ENCODE measurements at regions not wholly inside any gene's neighbourhood (a gene's known extent, or its start where the extent isn't known, plus 50 kb on each side); places are given as distances from the start of the nearest gene placed in this dataset.

DNA sequence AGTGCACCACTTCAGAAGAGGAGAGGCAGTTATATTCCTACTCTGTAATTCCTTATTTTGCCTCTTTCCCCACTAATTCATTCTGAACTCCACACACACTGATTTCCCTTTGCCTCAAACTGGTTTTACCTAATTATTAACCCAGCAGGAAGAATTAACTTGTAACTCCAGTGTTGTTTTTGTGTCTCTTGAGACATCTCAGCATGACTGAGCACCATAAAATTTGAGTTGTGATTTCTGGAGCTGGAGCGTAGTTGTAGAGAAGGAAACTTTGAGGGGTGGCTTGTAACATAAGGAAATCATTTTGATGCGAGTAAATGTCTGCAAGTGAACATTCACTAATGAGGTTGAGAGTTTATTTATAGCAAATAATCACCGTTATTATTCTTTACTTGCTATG, 265.2 kb downstream of the TMEM38B start:
- H3K4me3 ChIP-seq (ENCODE audit: low read length in 2 of 2), result no peak overlapping the region
- H3K27me3 ChIP-seq (ENCODE audit: control insufficient read depth in 2 of 2, insufficient read depth in 2 of 2, low read length in 2 of 2), result no peaks in the 10 kb centered on the region
- no peaks in the 10 kb centered on the region for H3K36me3 ChIP-seq (ENCODE audit: control insufficient read depth in 2 of 2, insufficient read depth in 2 of 2, low read length in 2 of 2)
- no peak overlapping the region for H3K9ac ChIP-seq (ENCODE audit: low read depth in 1 of 2, low read length in 2 of 2)
- H3K27ac ChIP-seq (ENCODE audit: low read depth in 2 of 2, low read length in 2 of 2), result no peak overlapping the region
- no peaks in the 10 kb centered on the region for H3K9me3 ChIP-seq (ENCODE audit: control insufficient read depth in 2 of 2, low read length in 2 of 2)
- H3K4me1 ChIP-seq (ENCODE audit: control insufficient read depth in 2 of 2, insufficient read depth in 2 of 2, low read length in 2 of 2), result no peaks in the 10 kb centered on the region

DNA sequence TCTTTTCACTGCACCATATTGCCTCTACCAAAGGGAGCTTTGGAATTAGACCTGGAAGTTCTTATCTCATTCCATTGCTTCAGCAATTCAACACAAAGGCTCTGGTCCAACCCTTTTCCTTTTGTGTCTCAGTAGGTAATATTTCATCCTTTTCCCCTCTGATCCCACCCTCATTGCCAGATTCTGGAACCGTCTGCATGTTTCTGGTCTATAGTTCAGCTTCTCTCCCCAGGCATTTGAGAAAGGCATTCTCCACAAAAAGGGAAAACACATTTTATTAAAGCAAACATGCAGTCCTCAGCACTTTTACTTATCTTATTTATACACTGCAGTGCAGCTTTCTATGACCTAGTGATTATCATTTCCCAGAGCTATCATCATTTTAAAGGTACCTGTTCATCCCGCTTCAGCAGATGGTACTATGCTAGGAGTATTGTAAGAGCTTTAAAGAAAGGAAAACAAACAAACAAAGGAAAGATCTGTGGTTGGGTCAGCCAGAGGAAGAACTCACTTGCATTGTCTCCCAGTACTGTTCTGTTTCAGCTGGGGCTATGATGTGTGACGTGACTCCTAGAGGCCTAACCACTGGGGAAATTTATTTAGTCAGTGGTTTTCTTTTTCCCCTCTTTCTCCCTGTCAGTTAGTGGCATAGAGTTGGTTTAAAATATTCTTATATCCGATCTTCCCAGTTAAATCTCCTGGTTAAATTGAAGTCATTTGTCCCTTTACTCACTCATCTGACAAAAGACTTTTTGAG, 269.2 kb downstream of the TMEM38B start:
- Histone ChIP-seq H3K27me3 (ENCODE audit: control insufficient read depth in 2 of 2, insufficient read depth in 2 of 2, low read length in 2 of 2) (no peaks in the 10 kb centered on the region), H3K9ac (ENCODE audit: low read depth in 1 of 2, low read length in 2 of 2) (no peak overlapping the region), H3K27ac (ENCODE audit: low read depth in 2 of 2, low read length in 2 of 2) (no peak overlapping the region), H3K9me3 (ENCODE audit: control insufficient read depth in 2 of 2, low read length in 2 of 2) (no peaks in the 10 kb centered on the region), H3K36me3 (ENCODE audit: control insufficient read depth in 2 of 2, insufficient read depth in 2 of 2, low read length in 2 of 2) (no peaks in the 10 kb centered on the region), H3K4me3 (ENCODE audit: low read length in 2 of 2) (no peak overlapping the region), H3K4me1 (ENCODE audit: control insufficient read depth in 2 of 2, insufficient read depth in 2 of 2, low read length in 2 of 2) (no peaks in the 10 kb centered on the region)

DNA sequence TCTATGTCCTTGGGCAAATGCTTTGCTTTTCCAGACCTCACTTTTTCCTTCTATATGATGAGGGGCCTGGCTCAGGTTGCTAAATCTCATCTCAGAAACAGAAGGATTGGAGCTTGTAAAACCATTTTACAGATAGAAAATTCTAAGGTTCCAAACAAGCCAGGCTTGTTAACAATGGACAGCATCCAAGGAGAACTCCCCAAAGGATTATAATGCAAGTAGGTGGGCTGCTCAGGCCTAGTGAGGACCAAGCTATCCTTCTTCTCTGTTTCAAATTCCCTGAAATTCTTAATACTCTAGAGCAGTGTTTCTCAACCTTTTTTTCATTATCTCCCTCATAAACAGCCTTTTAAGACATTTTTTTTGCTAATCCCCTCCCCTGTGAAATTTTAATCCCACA, 269.8 kb downstream of the TMEM38B start:
- H3K36me3 ChIP-seq (ENCODE audit: control insufficient read depth in 2 of 2, insufficient read depth in 2 of 2, low read length in 2 of 2), result no peaks in the 10 kb centered on the region

DNA sequence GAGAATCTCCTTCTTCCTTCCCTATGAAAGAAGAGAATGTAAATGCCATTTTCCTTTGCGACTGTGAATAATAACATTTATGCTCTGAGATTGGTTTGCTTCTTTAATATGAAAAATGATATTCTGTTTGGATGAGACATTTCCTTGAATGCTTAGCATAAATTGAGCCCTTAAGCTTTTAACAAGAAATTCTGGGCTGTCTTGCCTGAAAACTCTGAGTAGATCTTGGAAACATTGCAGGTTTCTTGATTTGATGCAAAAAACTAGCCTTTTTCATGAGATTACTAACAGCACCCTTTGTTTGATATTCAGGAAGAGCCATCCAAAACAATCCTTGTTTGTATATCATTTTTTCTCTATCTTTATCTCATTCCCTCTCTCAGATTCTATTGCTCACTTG, 272.5 kb downstream of the TMEM38B start:
- Histone ChIP-seq H3K27me3 (ENCODE audit: control insufficient read depth in 2 of 2, insufficient read depth in 2 of 2, low read length in 2 of 2) (no peaks in the 10 kb centered on the region), H3K4me1 (ENCODE audit: control insufficient read depth in 2 of 2, insufficient read depth in 2 of 2, low read length in 2 of 2) (no peaks in the 10 kb centered on the region), H3K36me3 (ENCODE audit: control insufficient read depth in 2 of 2, insufficient read depth in 2 of 2, low read length in 2 of 2) (no peaks in the 10 kb centered on the region), H3K4me3 (ENCODE audit: low read length in 2 of 2) (no peak overlapping the region), H3K9me3 (ENCODE audit: control insufficient read depth in 2 of 2, low read length in 2 of 2) (no peaks in the 10 kb centered on the region), H3K27ac (ENCODE audit: low read depth in 2 of 2, low read length in 2 of 2) (no peak overlapping the region), H3K9ac (ENCODE audit: low read depth in 1 of 2, low read length in 2 of 2) (no peak overlapping the region)

More for the DNA sequence above, 269.8 kb downstream of the TMEM38B start:
- Histone ChIP-seq H3K4me1 (ENCODE audit: control insufficient read depth in 2 of 2, insufficient read depth in 2 of 2, low read length in 2 of 2) (no peaks in the 10 kb centered on the region), H3K4me3 (ENCODE audit: low read length in 2 of 2) (no peak overlapping the region), H3K27ac (ENCODE audit: low read depth in 2 of 2, low read length in 2 of 2) (no peak overlapping the region), H3K9ac (ENCODE audit: low read depth in 1 of 2, low read length in 2 of 2) (no peak overlapping the region), H3K27me3 (ENCODE audit: control insufficient read depth in 2 of 2, insufficient read depth in 2 of 2, low read length in 2 of 2) (no peaks in the 10 kb centered on the region), H3K9me3 (ENCODE audit: control insufficient read depth in 2 of 2, low read length in 2 of 2) (no peaks in the 10 kb centered on the region)

DNA sequence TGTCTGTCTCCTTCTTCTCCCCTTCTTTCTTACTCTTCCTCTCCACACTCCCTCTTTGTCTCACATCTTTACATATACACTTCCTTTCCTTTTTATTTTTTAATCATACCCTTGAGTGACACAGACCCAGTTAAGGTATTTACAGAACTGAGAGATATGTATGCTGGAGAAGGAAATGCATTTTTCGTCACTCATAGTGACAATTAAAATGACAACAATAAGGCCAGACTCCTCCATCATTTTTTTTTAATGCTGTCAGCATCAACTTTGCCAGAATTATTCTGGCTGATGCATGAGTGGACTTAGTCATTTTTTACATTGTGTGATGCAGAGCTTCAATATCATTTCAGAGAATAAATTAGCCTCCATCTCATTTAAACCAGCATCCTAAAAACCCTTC, 272.9 kb downstream of the TMEM38B start:
- H3K4me3 ChIP-seq (ENCODE audit: low read length in 2 of 2), result no peak overlapping the region
- H3K9ac ChIP-seq (ENCODE audit: low read depth in 1 of 2, low read length in 2 of 2), result no peak overlapping the region
- no peaks in the 10 kb centered on the region for H3K27me3 ChIP-seq (ENCODE audit: control insufficient read depth in 2 of 2, insufficient read depth in 2 of 2, low read length in 2 of 2)
- H3K9me3 ChIP-seq (ENCODE audit: control insufficient read depth in 2 of 2, low read length in 2 of 2), result no peaks in the 10 kb centered on the region
- no peak overlapping the region for H3K27ac ChIP-seq (ENCODE audit: low read depth in 2 of 2, low read length in 2 of 2)
- H3K4me1 ChIP-seq (ENCODE audit: control insufficient read depth in 2 of 2, insufficient read depth in 2 of 2, low read length in 2 of 2), result no peaks in the 10 kb centered on the region
- H3K36me3 ChIP-seq (ENCODE audit: control insufficient read depth in 2 of 2, insufficient read depth in 2 of 2, low read length in 2 of 2), result no peaks in the 10 kb centered on the region

DNA sequence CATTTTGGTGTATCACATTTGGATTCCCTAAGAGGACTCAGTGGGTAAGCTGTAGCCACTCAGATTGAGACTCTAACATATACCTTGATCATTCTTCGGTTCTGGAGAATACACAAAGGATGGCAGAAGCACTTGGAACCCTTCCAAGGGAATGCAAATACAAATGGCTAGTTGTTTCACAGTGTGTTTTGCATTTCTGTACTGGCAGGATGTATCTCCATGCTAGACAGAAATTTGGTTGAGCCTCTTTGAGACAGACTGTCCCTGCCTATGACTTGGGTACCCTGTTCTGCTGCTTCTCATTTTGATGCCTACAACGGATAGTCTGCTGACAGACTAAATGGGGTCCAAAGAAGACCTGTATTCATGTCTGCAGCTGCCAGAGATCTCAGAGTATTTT, 273.5 kb downstream of the TMEM38B start:
- H3K27ac ChIP-seq (ENCODE audit: low read depth in 2 of 2, low read length in 2 of 2), result no peak overlapping the region
- H3K9ac ChIP-seq (ENCODE audit: low read depth in 1 of 2, low read length in 2 of 2), result no peak overlapping the region
- no peaks in the 10 kb centered on the region for H3K27me3 ChIP-seq (ENCODE audit: control insufficient read depth in 2 of 2, insufficient read depth in 2 of 2, low read length in 2 of 2)
- H3K9me3 ChIP-seq (ENCODE audit: control insufficient read depth in 2 of 2, low read length in 2 of 2), result no peaks in the 10 kb centered on the region
- H3K4me1 ChIP-seq (ENCODE audit: control insufficient read depth in 2 of 2, insufficient read depth in 2 of 2, low read length in 2 of 2), result no peaks in the 10 kb centered on the region
- no peaks in the 10 kb centered on the region for H3K36me3 ChIP-seq (ENCODE audit: control insufficient read depth in 2 of 2, insufficient read depth in 2 of 2, low read length in 2 of 2)
- no peak overlapping the region for H3K4me3 ChIP-seq (ENCODE audit: low read length in 2 of 2)

DNA sequence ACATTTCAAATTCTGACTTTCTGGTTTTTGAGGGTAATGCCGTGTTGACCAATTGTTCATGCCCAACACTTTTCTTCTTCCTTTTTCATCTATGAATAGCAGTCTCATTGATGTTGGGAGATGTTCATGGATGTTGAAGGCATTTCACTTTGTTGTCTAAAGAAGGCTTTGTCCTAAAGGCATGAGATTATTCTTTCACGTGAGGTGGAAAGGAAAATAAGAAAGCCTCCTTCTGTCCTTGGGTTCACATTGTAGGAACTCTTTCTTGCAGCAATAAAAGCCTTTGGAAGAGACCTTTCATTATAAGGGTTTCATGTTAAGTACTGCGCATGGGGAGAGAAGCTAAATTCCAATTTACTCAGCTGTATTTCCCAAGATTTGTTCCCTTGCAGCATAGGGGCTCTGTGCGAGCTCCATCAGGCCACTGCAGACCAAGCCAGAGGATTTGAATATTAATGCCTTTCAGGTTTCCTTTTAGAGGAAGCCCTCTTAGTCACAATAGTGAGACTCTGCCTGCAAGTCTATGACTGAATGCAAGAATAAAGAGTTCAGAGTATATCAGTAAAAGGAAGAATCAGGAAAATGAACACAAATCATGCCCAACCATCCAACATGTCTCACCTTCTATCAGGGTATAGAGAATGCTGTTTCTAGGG, 274.6 kb downstream of the TMEM38B start:
- no peaks in the 10 kb centered on the region for H3K9me3 ChIP-seq (ENCODE audit: control insufficient read depth in 2 of 2, low read length in 2 of 2)
- no peaks in the 10 kb centered on the region for H3K4me1 ChIP-seq (ENCODE audit: control insufficient read depth in 2 of 2, insufficient read depth in 2 of 2, low read length in 2 of 2)
- H3K27ac ChIP-seq (ENCODE audit: low read depth in 2 of 2, low read length in 2 of 2), result no peak overlapping the region
- H3K9ac ChIP-seq (ENCODE audit: low read depth in 1 of 2, low read length in 2 of 2), result no peak overlapping the region
- no peaks in the 10 kb centered on the region for H3K36me3 ChIP-seq (ENCODE audit: control insufficient read depth in 2 of 2, insufficient read depth in 2 of 2, low read length in 2 of 2)
- H3K4me3 ChIP-seq (ENCODE audit: low read length in 2 of 2), result no peak overlapping the region
- no peaks in the 10 kb centered on the region for H3K27me3 ChIP-seq (ENCODE audit: control insufficient read depth in 2 of 2, insufficient read depth in 2 of 2, low read length in 2 of 2)

DNA sequence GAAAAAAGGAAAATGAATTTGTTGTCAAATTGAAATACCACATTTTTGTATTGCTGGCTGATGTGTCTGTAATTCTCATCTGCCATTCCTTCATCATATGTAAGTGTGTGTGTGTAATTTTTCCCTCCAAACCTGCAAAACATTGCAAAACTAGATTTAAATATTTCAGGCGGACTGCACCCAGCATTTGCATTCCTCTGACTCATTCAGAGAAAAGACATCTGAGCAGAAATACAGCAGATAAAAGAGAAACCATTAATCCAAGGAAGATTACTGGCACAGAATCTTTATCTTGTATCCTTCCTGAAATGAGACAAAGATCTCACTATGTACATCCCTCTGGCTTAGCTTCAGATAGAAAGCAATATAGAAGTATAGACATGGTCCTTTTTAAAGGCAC, 275.3 kb downstream of the TMEM38B start:
- Histone ChIP-seq H3K36me3 (ENCODE audit: control insufficient read depth in 2 of 2, insufficient read depth in 2 of 2, low read length in 2 of 2) (no peaks in the 10 kb centered on the region), H3K9me3 (ENCODE audit: control insufficient read depth in 2 of 2, low read length in 2 of 2) (no peaks in the 10 kb centered on the region), H3K4me3 (ENCODE audit: low read length in 2 of 2) (no peak overlapping the region), H3K9ac (ENCODE audit: low read depth in 1 of 2, low read length in 2 of 2) (no peak overlapping the region), H3K27me3 (ENCODE audit: control insufficient read depth in 2 of 2, insufficient read depth in 2 of 2, low read length in 2 of 2) (no peaks in the 10 kb centered on the region), H3K4me1 (ENCODE audit: control insufficient read depth in 2 of 2, insufficient read depth in 2 of 2, low read length in 2 of 2) (no peaks in the 10 kb centered on the region), H3K27ac (ENCODE audit: low read depth in 2 of 2, low read length in 2 of 2) (no peak overlapping the region)

DNA sequence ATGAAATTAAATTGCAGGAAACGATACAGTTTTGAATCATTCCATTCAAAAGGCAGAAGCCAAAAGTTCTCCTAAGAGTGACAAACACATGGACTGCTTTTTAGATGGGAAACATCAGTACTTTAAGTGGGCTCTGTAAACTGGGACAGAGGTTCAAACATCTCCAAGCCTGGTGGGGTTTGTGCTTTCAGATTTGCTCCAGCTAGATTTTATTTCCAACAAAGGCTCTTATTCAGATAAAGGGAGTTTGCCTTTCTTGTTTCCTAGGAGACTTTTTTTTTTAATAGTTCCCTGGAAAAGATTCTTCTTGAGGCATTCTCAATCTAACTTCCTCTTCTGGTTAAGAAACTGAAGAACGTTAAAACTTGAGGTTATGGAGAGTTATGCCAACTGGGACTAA, 277.6 kb downstream of the TMEM38B start:
- H3K4me1 ChIP-seq (ENCODE audit: control insufficient read depth in 2 of 2, insufficient read depth in 2 of 2, low read length in 2 of 2), result no peaks in the 10 kb centered on the region
- H3K9me3 ChIP-seq (ENCODE audit: control insufficient read depth in 2 of 2, low read length in 2 of 2), result no peaks in the 10 kb centered on the region
- H3K4me3 ChIP-seq (ENCODE audit: low read length in 2 of 2), result no peak overlapping the region
- no peak overlapping the region for H3K9ac ChIP-seq (ENCODE audit: low read depth in 1 of 2, low read length in 2 of 2)
- H3K36me3 ChIP-seq (ENCODE audit: control insufficient read depth in 2 of 2, insufficient read depth in 2 of 2, low read length in 2 of 2), result no peaks in the 10 kb centered on the region
- no peak overlapping the region for H3K27ac ChIP-seq (ENCODE audit: low read depth in 2 of 2, low read length in 2 of 2)
- no peaks in the 10 kb centered on the region for H3K27me3 ChIP-seq (ENCODE audit: control insufficient read depth in 2 of 2, insufficient read depth in 2 of 2, low read length in 2 of 2)

DNA sequence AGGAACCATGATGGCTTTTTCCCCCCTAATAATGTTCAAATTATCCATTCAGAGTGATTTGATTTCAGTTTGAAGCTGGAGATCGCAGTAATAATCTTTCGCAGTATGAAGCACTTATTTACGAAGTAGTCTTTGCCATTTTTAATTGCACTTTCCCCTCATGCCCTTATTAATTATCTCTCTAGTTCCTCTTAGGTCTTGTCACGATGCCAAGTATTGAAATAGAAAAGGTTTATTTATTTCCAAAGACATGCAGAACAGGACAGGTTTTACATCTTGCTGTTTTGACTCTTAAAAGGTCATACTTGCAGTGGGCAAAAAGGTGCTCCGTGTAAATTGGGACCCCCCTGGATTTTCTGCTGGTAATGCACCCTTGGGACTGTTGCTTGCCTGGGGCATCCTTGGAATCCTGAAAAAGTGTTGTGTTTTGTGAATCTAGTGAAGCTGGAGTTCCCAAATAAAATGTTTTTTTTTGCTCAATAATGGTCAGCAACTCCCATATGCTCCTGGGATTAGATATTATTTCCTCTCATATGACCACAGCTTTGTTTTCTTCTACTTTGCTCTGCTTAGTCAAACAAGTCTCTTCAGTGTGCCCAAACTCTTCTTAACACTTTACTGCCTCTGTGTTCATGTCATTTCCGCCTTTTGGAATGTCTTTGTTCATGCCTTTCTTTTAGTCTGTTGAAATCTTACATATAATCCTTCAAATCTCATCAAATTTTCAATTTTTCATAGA, 278.3 kb downstream of the TMEM38B start:
- Histone ChIP-seq H3K36me3 (ENCODE audit: control insufficient read depth in 2 of 2, insufficient read depth in 2 of 2, low read length in 2 of 2) (no peaks in the 10 kb centered on the region), H3K4me1 (ENCODE audit: control insufficient read depth in 2 of 2, insufficient read depth in 2 of 2, low read length in 2 of 2) (no peaks in the 10 kb centered on the region), H3K4me3 (ENCODE audit: low read length in 2 of 2) (no peak overlapping the region), H3K27ac (ENCODE audit: low read depth in 2 of 2, low read length in 2 of 2) (no peak overlapping the region), H3K27me3 (ENCODE audit: control insufficient read depth in 2 of 2, insufficient read depth in 2 of 2, low read length in 2 of 2) (no peaks in the 10 kb centered on the region), H3K9ac (ENCODE audit: low read depth in 1 of 2, low read length in 2 of 2) (no peak overlapping the region), H3K9me3 (ENCODE audit: control insufficient read depth in 2 of 2, low read length in 2 of 2) (no peaks in the 10 kb centered on the region)

Data from mucosa of rectum (tissue), 2 donors.